Hematopoietic multipotent progenitor cell treated with erythropoietin and hydrocortisone succinate and interleukin-3 and kit ligand, for 15 days (in vitro differentiated cells): ENCODE measurements at regions not wholly inside any gene's neighbourhood (a gene's known extent, or its start where the extent isn't known, plus 50 kb on each side); places are given as distances from the start of the nearest gene placed in this dataset.
"Not testable (repeated sequence)": the region's sequence is repeated elsewhere in the genome, so short reads cannot be mapped to it uniquely, and the experiment has no call there.

Source experiments
- DNase-seq: peaks from one replicate; pipeline ENCODE4 v3.0.0-alpha.2; 2015; ENCODE audit warnings: low spot score

GRCh38 chr19:29154163-29154562 lies 58.8 kb downstream of the UQCRFS1 start:
- no peak for DNase-seq

DNA sequence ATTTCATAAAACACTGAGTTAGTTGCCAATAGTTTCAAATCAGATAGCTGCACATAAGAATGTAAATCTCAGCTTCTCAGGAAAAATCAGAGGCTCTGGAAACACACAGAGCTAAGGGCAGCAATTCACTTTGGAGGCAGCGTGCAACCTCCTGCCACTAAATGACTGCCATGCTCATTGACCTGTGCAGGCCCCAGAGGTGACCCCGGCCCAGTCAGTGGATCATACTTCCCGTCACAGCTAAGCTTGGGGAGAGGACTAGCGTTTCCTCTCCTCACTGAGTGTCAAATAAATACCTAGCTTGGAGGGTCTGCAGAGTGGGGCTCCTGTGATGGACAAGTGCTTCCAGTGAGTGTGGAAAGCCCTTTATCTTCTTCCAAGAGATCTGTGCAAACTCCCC lies 67.2 kb downstream of the UQCRFS1 start:
- DNase-seq: no peak

DNA sequence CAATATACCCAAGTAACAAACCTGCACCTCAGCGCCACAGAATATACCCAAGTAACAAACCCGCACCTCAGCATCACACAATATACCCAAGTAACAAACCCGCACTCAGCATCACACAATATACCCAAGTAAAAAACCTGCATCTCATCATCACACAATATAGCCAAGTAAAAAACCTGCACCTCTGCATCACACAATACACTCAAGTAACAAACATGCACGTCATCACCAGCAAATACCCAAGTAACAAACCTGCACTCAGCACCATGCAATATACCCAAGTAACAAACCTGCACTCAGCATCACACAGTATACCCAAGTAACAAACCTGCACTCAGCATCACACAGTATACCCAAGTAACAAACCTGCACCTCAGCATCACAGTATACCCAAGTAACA lies 69.8 kb downstream of the UQCRFS1 start:
- DNase-seq: no peak

GRCh38 chr19:29139227-29139626 lies 73.7 kb downstream of the UQCRFS1 start:
- DNase-seq: no peak

DNA sequence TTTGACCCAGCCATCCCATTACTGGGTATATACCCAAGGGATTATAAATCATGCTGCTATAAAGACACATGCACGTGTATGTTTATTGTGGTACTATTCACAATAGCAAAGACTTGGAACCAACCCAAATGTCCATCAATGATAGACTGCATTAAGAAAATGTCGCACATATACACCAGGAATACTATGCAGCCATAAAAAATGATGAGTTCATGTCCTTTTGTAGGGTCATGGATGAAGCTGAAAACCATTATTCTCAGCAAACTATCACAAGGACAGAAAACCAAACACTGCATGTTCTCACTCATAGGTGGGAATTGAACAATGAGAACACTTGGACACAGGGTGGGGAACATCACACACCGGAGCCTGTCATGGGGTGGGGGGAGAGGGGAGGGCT lies 74.7 kb downstream of the UQCRFS1 start:
- not testable (repeated sequence) for DNase-seq

GRCh38 chr19:29131456-29131855 lies 81.5 kb downstream of the UQCRFS1 start:
- no peak for DNase-seq

GRCh38 chr19:29129148-29129547 lies 83.8 kb downstream of the UQCRFS1 start:
- DNase-seq: no peak

- DNase-seq: no peak
These were observed 84.7 kb downstream of the UQCRFS1 start for GRCh38 chr19:29128203-29128602.

GRCh38 chr19:29122185-29122584 lies 90.8 kb downstream of the UQCRFS1 start:
- no peak for DNase-seq

GRCh38 chr19:29121684-29122083 lies 91.3 kb downstream of the UQCRFS1 start:
- no peak for DNase-seq

GRCh38 chr19:29120466-29120865 lies 92.5 kb downstream of the UQCRFS1 start:
- DNase-seq: no peak

GRCh38 chr19:29119590-29119989 lies 93.4 kb downstream of the UQCRFS1 start:
- DNase-seq: no peak

- DNase-seq: no peak
These were observed 94.6 kb downstream of the UQCRFS1 start for GRCh38 chr19:29118389-29118788.

- DNase-seq: no peak
These were observed 95.0 kb downstream of the UQCRFS1 start for GRCh38 chr19:29117926-29118325.

DNA sequence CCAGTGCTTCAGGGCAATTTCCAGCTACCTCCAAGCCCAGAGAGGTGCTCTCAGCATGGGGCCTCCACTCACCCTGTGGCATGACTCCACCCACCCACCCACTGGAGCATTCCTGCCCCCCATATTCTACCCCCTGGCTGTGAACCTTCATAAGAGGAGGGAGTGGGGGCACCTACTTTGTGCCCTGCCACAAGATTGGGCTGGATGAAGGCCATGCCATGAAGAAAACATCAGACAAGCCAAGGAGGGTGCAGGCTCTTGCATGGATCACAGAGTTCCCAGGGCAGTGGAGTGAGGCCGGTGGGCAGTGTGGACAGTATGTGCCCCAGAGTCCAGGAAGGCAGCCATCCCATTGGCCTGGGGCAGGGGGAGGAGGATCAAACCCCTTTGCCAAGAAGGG lies 97.8 kb downstream of the UQCRFS1 start:
- no peak for DNase-seq

- DNase-seq: no peak
These were observed 99.1 kb downstream of the UQCRFS1 start for GRCh38 chr19:29113838-29114237.

GRCh38 chr19:29111576-29111975 lies 101.4 kb downstream of the UQCRFS1 start:
- DNase-seq: no peak

GRCh38 chr19:29107831-29108230 lies 105.1 kb downstream of the UQCRFS1 start:
- DNase-seq: no peak

GRCh38 chr19:29106346-29106885 lies 106.5 kb downstream of the UQCRFS1 start:
- no peak for DNase-seq

GRCh38 chr19:29105629-29106292 lies 107.2 kb downstream of the UQCRFS1 start:
- DNase-seq: no peak

- DNase-seq: no peak
These were observed 108.2 kb downstream of the UQCRFS1 start for GRCh38 chr19:29104605-29105241.

- DNase-seq: no peak
These were observed 114.0 kb downstream of the UQCRFS1 start for GRCh38 chr19:29098863-29099481.

DNA sequence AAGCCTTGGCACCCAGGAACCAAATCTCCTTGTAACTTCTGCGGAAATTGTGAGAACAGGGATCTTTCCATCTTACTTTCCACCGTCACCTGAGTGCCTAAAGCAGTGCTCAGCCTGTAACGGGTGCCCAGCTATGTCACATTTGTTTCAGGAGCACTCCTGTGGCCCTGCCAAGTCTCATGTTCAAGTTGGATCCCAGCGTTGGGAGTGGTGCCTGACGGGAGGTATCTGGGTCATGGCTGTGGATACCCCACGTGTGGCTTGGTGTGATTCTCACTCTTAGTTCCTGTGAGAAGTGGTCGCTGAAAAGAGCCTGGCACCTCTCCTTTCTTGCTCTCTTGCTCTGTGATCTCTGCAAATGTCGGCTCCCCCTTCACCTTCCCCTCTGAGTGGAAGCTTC lies 114.9 kb downstream of the UQCRFS1 start:
- DNase-seq: no peak
